Smooth muscle cell (in vitro differentiated cells): ENCODE measurements at regions not wholly inside any gene's neighbourhood (a gene's known extent, or its start where the extent isn't known, plus 50 kb on each side); places are given as distances from the start of the nearest gene placed in this dataset.
A peak's percentile ranks its signal among the peaks of the same experiment; 100 is the strongest.

Experiments used
- DNase-seq: peaks from one replicate; lab custom pipeline; 2025; ENCODE audit not compliant: unreplicated experiment; lab: John Stamatoyannopoulos, UW
- H2AFZ ChIP-seq: fragments of 200-600 bp; sonication (generic); 2 replicates; pipeline ENCODE4 v1.6.0; 2016; ENCODE audit warnings: antibody characterized with exemption, low read depth, mild to moderate bottlenecking
- H3F3A ChIP-seq: fragments of 200-600 bp; sonication (generic); 2 replicates; pipeline ENCODE4 v1.6.0; 2017; ENCODE audit warnings: antibody characterized with exemption, low read depth
- H3K27ac ChIP-seq: fragments of 200-600 bp; sonication (generic); 2 replicates; pipeline ENCODE4 v1.5.1; 2016; ENCODE audit warnings: low read depth, mild to moderate bottlenecking
- H3K27me3 ChIP-seq: fragments of 200-600 bp; sonication (generic); 2 replicates; pipeline ENCODE4 v1.6.1; 2016; ENCODE audit warnings: low read depth, mild to moderate bottlenecking
- H3K36me3 ChIP-seq: fragments of 200-600 bp; sonication (generic); 2 replicates; pipeline ENCODE4 v1.5.1; 2016; ENCODE audit warnings: low read depth
- H3K4me1 ChIP-seq: fragments of 200-600 bp; sonication (generic); 2 replicates; pipeline ENCODE4 v1.5.1; 2016; ENCODE audit warnings: low read depth
- H3K4me2 ChIP-seq: fragments of 200-600 bp; sonication (generic); 2 replicates; pipeline ENCODE4 v1.6.0; 2016; ENCODE audit warnings: mild to moderate bottlenecking
- H3K4me3 ChIP-seq: fragments of 200-600 bp; sonication (generic); 2 replicates; pipeline ENCODE4 v1.5.1; 2016; ENCODE audit warnings: mild to moderate bottlenecking
- H3K79me2 ChIP-seq: fragments of 200-600 bp; sonication (generic); 2 replicates; pipeline ENCODE4 v1.6.0; 2016; ENCODE audit warnings: low read depth, mild to moderate bottlenecking
- H3K9ac ChIP-seq: fragments of 200-600 bp; sonication (generic); 2 replicates; pipeline ENCODE4 v1.6.0; 2016; ENCODE audit warnings: low read depth
- H3K9me3 ChIP-seq: fragments of 200-600 bp; sonication (generic); replicated peaks from 2 replicates; pipeline ENCODE4 v1.5.1; 2016; ENCODE audit warnings: low read depth
- H4K20me1 ChIP-seq: fragments of 200-600 bp; sonication (generic); 2 replicates; pipeline ENCODE4 v1.6.0; 2016; ENCODE audit warnings: low read depth
- CTCF ChIP-seq: fragments of 200-600 bp; sonication (generic); IDR thresholded peaks from 2 replicates; pipeline ENCODE4 v1.5.1; 2017; ENCODE audit warnings: borderline replicate concordance, mild to moderate bottlenecking, antibody characterized with exemption; ENCODE audit not compliant: insufficient read depth, poor library complexity, severe bottlenecking
- WGBS: methylation state at CpG from one replicate; pipeline ENCODE4 v1.1.7; 2016; ENCODE audit warnings: low lambda C conversion rate; 5-methylcytosine and 5-hydroxymethylcytosine counted together

- peaks cover 20% of the 10 kb centered on the region for H3F3A ChIP-seq
- 93% methylated on average over 4 of the region's 4 CpGs for WGBS
- no peaks in the 10 kb centered on the region for H3K79me2 ChIP-seq
- H3K9me3 ChIP-seq = no peaks in the 10 kb centered on the region
- H3K4me2 ChIP-seq = no peak overlapping the region
- no peaks in the 10 kb centered on the region for H3K27me3 ChIP-seq
- DNase-seq = no peak
- H3K4me3 ChIP-seq = no peak overlapping the region
- peaks cover 7% of the 10 kb centered on the region for H3K4me1 ChIP-seq
- no peaks in the 10 kb centered on the region for H3K36me3 ChIP-seq
- H3K9ac ChIP-seq = no peak overlapping the region
- no peak for TF ChIP-seq CTCF
- H4K20me1 ChIP-seq = no peaks in the 10 kb centered on the region
- no peak overlapping the region for H3K27ac ChIP-seq
- no peak overlapping the region for H2AFZ ChIP-seq
Measured at GRCh38 chr1:58845942-58846341, 62.1 kb upstream of the JUN start.

DNA sequence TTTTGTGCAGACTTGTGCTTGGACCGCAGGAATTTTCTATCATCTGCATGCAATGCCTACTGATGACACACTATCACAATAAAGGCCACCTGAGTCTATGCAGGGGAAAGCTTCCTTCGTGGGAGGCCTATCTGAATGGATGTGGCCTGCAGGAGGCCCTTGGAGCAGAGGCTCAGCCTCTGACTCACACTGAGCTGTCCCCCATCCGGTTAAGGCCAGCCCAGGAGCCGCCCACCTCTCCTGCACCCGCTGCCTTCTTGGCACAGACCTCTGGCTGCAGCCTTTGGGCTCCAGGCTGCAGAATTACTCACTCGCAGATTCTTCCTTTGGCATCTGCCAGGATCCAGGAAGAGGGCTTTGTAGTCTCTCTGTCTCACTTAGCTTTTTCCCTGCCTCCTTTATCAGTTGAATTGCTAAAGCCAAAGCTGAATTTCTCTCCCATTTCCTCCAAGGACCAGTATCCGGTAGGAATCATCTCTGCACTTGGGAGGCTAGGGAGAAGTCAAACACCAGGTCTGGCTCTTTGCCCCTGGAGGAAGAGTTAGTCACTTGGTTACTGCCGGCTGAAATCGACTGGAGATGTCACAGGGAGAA, 65.1 kb upstream of the JUN start:
- H4K20me1 ChIP-seq = no peaks in the 10 kb centered on the region
- H3K9me3 ChIP-seq = no peaks in the 10 kb centered on the region
- peak overlapping the region; percentile 16 for H2AFZ ChIP-seq
- no peak overlapping the region for H3K4me3 ChIP-seq
- H3K9ac ChIP-seq = peak overlapping the region; percentile 52
- TF ChIP-seq CTCF = no peak
- peaks cover 12% of the 10 kb centered on the region for H3K4me1 ChIP-seq
- H3K27me3 ChIP-seq = no peaks in the 10 kb centered on the region
- 4% methylated on average over 9 of the region's 9 CpGs for WGBS
- DNase-seq = peak; percentile 7
- H3F3A ChIP-seq = peaks cover 20% of the 10 kb centered on the region
- H3K27ac ChIP-seq = peak overlapping the region; percentile 85
- H3K4me2 ChIP-seq = peak overlapping the region; percentile 60
- no peaks in the 10 kb centered on the region for H3K79me2 ChIP-seq
- no peaks in the 10 kb centered on the region for H3K36me3 ChIP-seq

DNA sequence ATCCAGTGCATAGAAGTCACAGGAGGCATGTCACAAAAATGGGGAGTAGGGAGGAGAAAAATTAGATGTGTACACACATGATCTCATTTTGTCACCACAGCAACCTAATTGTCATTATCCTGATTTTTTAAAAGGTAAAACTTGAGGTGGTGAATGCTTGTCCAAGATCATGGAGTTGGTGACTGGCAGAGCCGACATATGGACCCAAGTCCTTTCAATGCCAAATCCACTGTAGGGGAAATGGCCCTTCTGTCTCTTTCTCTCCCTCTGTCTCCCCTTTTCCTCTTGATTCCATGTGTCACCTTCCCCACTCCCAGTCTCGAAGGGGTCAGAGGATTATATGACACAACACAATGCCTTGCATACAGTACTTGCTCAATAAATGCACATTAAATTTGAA, 65.7 kb upstream of the JUN start:
- Histone ChIP-seq H2AFZ (peak overlapping the region; percentile 16), H3K4me1 (peaks cover 17% of the 10 kb centered on the region), H3K9ac (peak overlapping the region; percentile 52), H3K79me2 (no peaks in the 10 kb centered on the region), H3F3A (peaks cover 20% of the 10 kb centered on the region), H3K4me2 (peak overlapping the region; percentile 60), H3K4me3 (no peak overlapping the region), H3K9me3 (no peaks in the 10 kb centered on the region), H4K20me1 (no peaks in the 10 kb centered on the region), H3K27ac (peak overlapping the region; percentile 85), H3K36me3 (no peaks in the 10 kb centered on the region), H3K27me3 (no peaks in the 10 kb centered on the region)
- TF ChIP-seq CTCF = no peak
- 100% methylated on average over 2 of the region's 2 CpGs for WGBS
- no peak for DNase-seq

GRCh38 chr1:58850636-58851035, 66.8 kb upstream of the JUN start:
- Histone ChIP-seq H4K20me1 (no peaks in the 10 kb centered on the region), H3K36me3 (no peaks in the 10 kb centered on the region), H3K4me3 (no peak overlapping the region), H3K9ac (no peak overlapping the region), H3K27ac (peak overlapping the region; percentile 85), H2AFZ (no peak overlapping the region), H3F3A (peaks cover 24% of the 10 kb centered on the region), H3K4me2 (no peak overlapping the region), H3K4me1 (peaks cover 22% of the 10 kb centered on the region), H3K27me3 (no peaks in the 10 kb centered on the region), H3K9me3 (no peaks in the 10 kb centered on the region), H3K79me2 (no peaks in the 10 kb centered on the region)
- DNase-seq = no peak
- TF ChIP-seq CTCF = no peak
